GM23338 (cell line): ENCODE measurements at regions not wholly inside any gene's neighbourhood (a gene's known extent, or its start where the extent isn't known, plus 50 kb on each side); places are given as distances from the start of the nearest gene placed in this dataset.

Experiments
- CREB1 ChIP-seq: fragments of 250-450 bp; sonication (Bioruptor Pico); IDR thresholded peaks from 2 replicates; pipeline ENCODE4 v1.5.0; 2020; ENCODE audit warnings: low read depth, mild to moderate bottlenecking, moderate library complexity
- CTCF ChIP-seq, 2 experiments: fragments of 200-600 bp in 1 of 2; sonication (generic) in 1 of 2; conservative IDR thresholded peaks; 2 replicates each; pipeline versions ENCODE4 v1.5.1 to v1.6.1; 2016 to 2017; ENCODE audit warnings: antibody characterized with exemption in 2 of 2, low read depth in 2 of 2, mild to moderate bottlenecking in 2 of 2, moderate library complexity in 1 of 2
- EZH2 ChIP-seq: fragments of 200-600 bp; sonication (generic); IDR thresholded peaks from one replicate; pipeline ENCODE4 v1.8.0; 2017; ENCODE audit warnings: antibody characterized with exemption, mild to moderate bottlenecking, low read depth; ENCODE audit not compliant: unreplicated experiment
- EZH2phosphoT487 ChIP-seq: fragments of 200-600 bp; sonication (generic); IDR thresholded peaks from one replicate; pipeline ENCODE4 v1.8.1; 2018; ENCODE audit warnings: antibody characterized with exemption; ENCODE audit not compliant: unreplicated experiment
- JUNB ChIP-seq: IDR thresholded peaks from one replicate; pipeline ENCODE4 v1.6.1; 2016; ENCODE audit warnings: antibody characterized with exemption; ENCODE audit not compliant: unreplicated experiment
- POLR2AphosphoS5 ChIP-seq: IDR thresholded peaks from 2 replicates; pipeline ENCODE4 v1.6.1; 2016; ENCODE audit warnings: antibody characterized with exemption, low read depth
- REST ChIP-seq: IDR thresholded peaks from one replicate; pipeline ENCODE4 v1.6.1; 2018; ENCODE audit warnings: antibody characterized with exemption; ENCODE audit not compliant: unreplicated experiment
- STAT1 ChIP-seq: IDR thresholded peaks from one replicate; pipeline ENCODE4 v1.6.1; 2016; ENCODE audit warnings: antibody characterized with exemption; ENCODE audit not compliant: unreplicated experiment
- ZNF114 ChIP-seq: fragments of 250-450 bp; sonication (Bioruptor Pico); IDR thresholded peaks from 2 replicates; pipeline ENCODE4 v1.5.0; 2020; ENCODE audit warnings: mild to moderate bottlenecking, moderate library complexity
- ZNF331 ChIP-seq: fragments of 250-450 bp; sonication (Bioruptor Pico); IDR thresholded peaks from 2 replicates; pipeline ENCODE4 v1.5.0; 2020; ENCODE audit warnings: low read depth, mild to moderate bottlenecking, moderate library complexity
- ZNF462 ChIP-seq: fragments of 250-450 bp; sonication (Bioruptor Pico); IDR thresholded peaks from 2 replicates; pipeline ENCODE4 v1.5.0; 2020; ENCODE audit warnings: mild to moderate bottlenecking, moderate library complexity
- TF ChIP-seq, protein P1 (sequence below): IDR thresholded peaks from 2 replicates; pipeline ENCODE4 v1.6.1; 2016; ENCODE audit warnings: antibody characterized with exemption

- TF ChIP-seq CTCF (conservative IDR thresholded peaks at IDR 0.05; ENCODE audit: low read depth in 2 of 2): no peak
- TF ChIP-seq CREB1 (CRISPR knock-in tag): no peak
- TF ChIP-seq REST: no peak
- TF ChIP-seq EZH2phosphoT487: no peak
- no peak for TF ChIP-seq POLR2AphosphoS5
- no peak for TF ChIP-seq EZH2
- TF ChIP-seq STAT1: no peak
- TF ChIP-seq JUNB: no peak
- TF ChIP-seq ZNF114 (CRISPR knock-in tag): no peak
- TF ChIP-seq, protein P1, sequence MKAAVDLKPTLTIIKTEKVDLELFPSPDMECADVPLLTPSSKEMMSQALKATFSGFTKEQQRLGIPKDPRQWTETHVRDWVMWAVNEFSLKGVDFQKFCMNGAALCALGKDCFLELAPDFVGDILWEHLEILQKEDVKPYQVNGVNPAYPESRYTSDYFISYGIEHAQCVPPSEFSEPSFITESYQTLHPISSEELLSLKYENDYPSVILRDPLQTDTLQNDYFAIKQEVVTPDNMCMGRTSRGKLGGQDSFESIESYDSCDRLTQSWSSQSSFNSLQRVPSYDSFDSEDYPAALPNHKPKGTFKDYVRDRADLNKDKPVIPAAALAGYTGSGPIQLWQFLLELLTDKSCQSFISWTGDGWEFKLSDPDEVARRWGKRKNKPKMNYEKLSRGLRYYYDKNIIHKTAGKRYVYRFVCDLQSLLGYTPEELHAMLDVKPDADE: no peak
- no peak for TF ChIP-seq ZNF331 (CRISPR knock-in tag)
- TF ChIP-seq ZNF462 (CRISPR knock-in tag): no peak
Observed at GRCh38 chr18:44119607-44120006, 561.1 kb upstream of the SETBP1 start.
